ENCODE measurements at regions not wholly inside any gene's neighbourhood (a gene's known extent, or its start where the extent isn't known, plus 50 kb on each side); places are given as distances from the start of the nearest gene placed in this dataset.

GRCh38 chr20:52754366-52754765, 217.8 kb upstream of the TSHZ2 start:
- Histone ChIP-seq H3K4me1 (ENCODE audit: control insufficient read depth in 3 of 3, insufficient read depth in 2 of 3, low read depth in 1 of 3, low read length in 2 of 3) (no peaks in the 10 kb centered on the region), H3K36me3 (ENCODE audit: control insufficient read depth in 3 of 3, insufficient read depth in 2 of 3, low read depth in 1 of 3, low read length in 3 of 3) (no peaks in the 10 kb centered on the region), H3K27me3 (ENCODE audit: control insufficient read depth in 3 of 3, insufficient read depth in 3 of 3, low read length in 3 of 3) (no peaks in the 10 kb centered on the region), H3K4me3 (ENCODE audit: low read depth in 1 of 3, low read length in 3 of 3) (no peak overlapping the region), H3K9me3 (ENCODE audit: control insufficient read depth in 2 of 2, insufficient read depth in 1 of 2, low read depth in 1 of 2, low read length in 1 of 2) (no peaks in the 10 kb centered on the region), H3K27ac (ENCODE audit: low read depth in 1 of 3, low read length in 2 of 3) (no peak overlapping the region)
- no peak for DNase-seq
- no peak for FAIRE-seq

- FAIRE-seq (no peak), DNase-seq (no peak)
- WGBS, 3 donors, result 79 to 82% (median 81%) methylated on average over 5 of the region's 5 CpGs
- Histone ChIP-seq H3K4me3 (ENCODE audit: low read depth in 1 of 3, low read length in 3 of 3) (no peak overlapping the region), H3K36me3 (ENCODE audit: control insufficient read depth in 3 of 3, insufficient read depth in 2 of 3, low read depth in 1 of 3, low read length in 3 of 3) (no peaks in the 10 kb centered on the region), H3K9me3 (ENCODE audit: control insufficient read depth in 2 of 2, insufficient read depth in 1 of 2, low read depth in 1 of 2, low read length in 1 of 2) (no peaks in the 10 kb centered on the region), H3K27ac (ENCODE audit: low read depth in 1 of 3, low read length in 2 of 3) (no peak overlapping the region), H3K27me3 (ENCODE audit: control insufficient read depth in 3 of 3, insufficient read depth in 3 of 3, low read length in 3 of 3) (no peaks in the 10 kb centered on the region), H3K4me1 (ENCODE audit: control insufficient read depth in 3 of 3, insufficient read depth in 2 of 3, low read depth in 1 of 3, low read length in 2 of 3) (no peaks in the 10 kb centered on the region)
Observed at GRCh38 chr20:52752023-52752422, 220.1 kb upstream of the TSHZ2 start.

GRCh38 chr20:52751571-52751970, 220.6 kb upstream of the TSHZ2 start:
- Histone ChIP-seq H3K4me1 (ENCODE audit: control insufficient read depth in 3 of 3, insufficient read depth in 2 of 3, low read depth in 1 of 3, low read length in 2 of 3) (no peaks in the 10 kb centered on the region), H3K9me3 (ENCODE audit: control insufficient read depth in 2 of 2, insufficient read depth in 1 of 2, low read depth in 1 of 2, low read length in 1 of 2) (no peaks in the 10 kb centered on the region), H3K27ac (ENCODE audit: low read depth in 1 of 3, low read length in 2 of 3) (no peak overlapping the region), H3K36me3 (ENCODE audit: control insufficient read depth in 3 of 3, insufficient read depth in 2 of 3, low read depth in 1 of 3, low read length in 3 of 3) (no peaks in the 10 kb centered on the region), H3K27me3 (ENCODE audit: control insufficient read depth in 3 of 3, insufficient read depth in 3 of 3, low read length in 3 of 3) (no peaks in the 10 kb centered on the region), H3K4me3 (ENCODE audit: low read depth in 1 of 3, low read length in 3 of 3) (no peak overlapping the region)
- DNase-seq (no peak), FAIRE-seq (no peak)
- 77 to 82% (median 80%) methylated on average over 3 of the region's 3 CpGs for WGBS, 3 donors

GRCh38 chr20:52749938-52750337, 222.2 kb upstream of the TSHZ2 start:
- Histone ChIP-seq H3K36me3 (ENCODE audit: control insufficient read depth in 3 of 3, insufficient read depth in 2 of 3, low read depth in 1 of 3, low read length in 3 of 3) (no peaks in the 10 kb centered on the region), H3K4me1 (ENCODE audit: control insufficient read depth in 3 of 3, insufficient read depth in 2 of 3, low read depth in 1 of 3, low read length in 2 of 3) (no peaks in the 10 kb centered on the region), H3K4me3 (ENCODE audit: low read depth in 1 of 3, low read length in 3 of 3) (no peak overlapping the region), H3K9me3 (ENCODE audit: control insufficient read depth in 2 of 2, insufficient read depth in 1 of 2, low read depth in 1 of 2, low read length in 1 of 2) (no peaks in the 10 kb centered on the region), H3K27me3 (ENCODE audit: control insufficient read depth in 3 of 3, insufficient read depth in 3 of 3, low read length in 3 of 3) (no peaks in the 10 kb centered on the region), H3K27ac (ENCODE audit: low read depth in 1 of 3, low read length in 2 of 3) (no peak overlapping the region)
- 69 to 85% (median 84%) methylated on average over 5 of the region's 5 CpGs for WGBS, 3 donors
- no peak for FAIRE-seq
- no peak for DNase-seq

GRCh38 chr20:52748990-52749389, 223.2 kb upstream of the TSHZ2 start:
- no peak overlapping the region for H3K27ac ChIP-seq (ENCODE audit: low read depth in 1 of 3, low read length in 2 of 3)
- H3K4me1 ChIP-seq (ENCODE audit: control insufficient read depth in 3 of 3, insufficient read depth in 2 of 3, low read depth in 1 of 3, low read length in 2 of 3), result no peaks in the 10 kb centered on the region
- 61 to 78% (median 77%) methylated on average over 1 of the region's 1 CpG for WGBS, 3 donors
- DNase-seq, result no peak
- peaks cover 0 to 3% (median 0%) of the 10 kb centered on the region in 3 donors for H3K27me3 ChIP-seq (ENCODE audit: control insufficient read depth in 3 of 3, insufficient read depth in 3 of 3, low read length in 3 of 3)
- H3K4me3 ChIP-seq (ENCODE audit: low read depth in 1 of 3, low read length in 3 of 3), result no peak overlapping the region
- no peaks in the 10 kb centered on the region for H3K36me3 ChIP-seq (ENCODE audit: control insufficient read depth in 3 of 3, insufficient read depth in 2 of 3, low read depth in 1 of 3, low read length in 3 of 3)
- FAIRE-seq, result no peak
- H3K9me3 ChIP-seq (ENCODE audit: control insufficient read depth in 2 of 2, insufficient read depth in 1 of 2, low read depth in 1 of 2, low read length in 1 of 2), result no peaks in the 10 kb centered on the region

- H3K36me3 ChIP-seq (ENCODE audit: control insufficient read depth in 3 of 3, insufficient read depth in 2 of 3, low read depth in 1 of 3, low read length in 3 of 3), result no peaks in the 10 kb centered on the region
- H3K4me3 ChIP-seq (ENCODE audit: low read depth in 1 of 3, low read length in 3 of 3), result no peak overlapping the region
- H3K27me3 ChIP-seq (ENCODE audit: control insufficient read depth in 3 of 3, insufficient read depth in 3 of 3, low read length in 3 of 3), result peaks cover 0 to 3% (median 0%) of the 10 kb centered on the region in 3 donors
- no peak for DNase-seq
- no peaks in the 10 kb centered on the region for H3K4me1 ChIP-seq (ENCODE audit: control insufficient read depth in 3 of 3, insufficient read depth in 2 of 3, low read depth in 1 of 3, low read length in 2 of 3)
- no peak for FAIRE-seq
- H3K9me3 ChIP-seq (ENCODE audit: control insufficient read depth in 2 of 2, insufficient read depth in 1 of 2, low read depth in 1 of 2, low read length in 1 of 2), result no peaks in the 10 kb centered on the region
- no peak overlapping the region for H3K27ac ChIP-seq (ENCODE audit: low read depth in 1 of 3, low read length in 2 of 3)
- 70 to 89% (median 84%) methylated on average over 12 of the region's 12 CpGs for WGBS, 3 donors
Observed at GRCh38 chr20:52748285-52748932, 223.7 kb upstream of the TSHZ2 start.

GRCh38 chr20:52747845-52748284, 224.3 kb upstream of the TSHZ2 start:
- FAIRE-seq (no peak), DNase-seq (peak in 1 of 2 donors; percentile 1)
- H3K27me3 ChIP-seq (ENCODE audit: control insufficient read depth in 3 of 3, insufficient read depth in 3 of 3, low read length in 3 of 3), result peaks cover 0 to 3% (median 0%) of the 10 kb centered on the region in 3 donors
- H3K9me3 ChIP-seq (ENCODE audit: control insufficient read depth in 2 of 2, insufficient read depth in 1 of 2, low read depth in 1 of 2, low read length in 1 of 2), result no peaks in the 10 kb centered on the region
- WGBS, 3 donors, result 52 to 61% (median 56%) methylated on average over 8 of the region's 8 CpGs
- no peaks in the 10 kb centered on the region for H3K36me3 ChIP-seq (ENCODE audit: control insufficient read depth in 3 of 3, insufficient read depth in 2 of 3, low read depth in 1 of 3, low read length in 3 of 3)
- no peak overlapping the region for H3K27ac ChIP-seq (ENCODE audit: low read depth in 1 of 3, low read length in 2 of 3)
- H3K4me3 ChIP-seq (ENCODE audit: low read depth in 1 of 3, low read length in 3 of 3), result no peak overlapping the region
- no peaks in the 10 kb centered on the region for H3K4me1 ChIP-seq (ENCODE audit: control insufficient read depth in 3 of 3, insufficient read depth in 2 of 3, low read depth in 1 of 3, low read length in 2 of 3)

GRCh38 chr20:52746770-52747169, 225.4 kb upstream of the TSHZ2 start:
- DNase-seq (no peak), FAIRE-seq (no peak)
- Histone ChIP-seq H3K27ac (ENCODE audit: low read depth in 1 of 3, low read length in 2 of 3) (no peak overlapping the region), H3K36me3 (ENCODE audit: control insufficient read depth in 3 of 3, insufficient read depth in 2 of 3, low read depth in 1 of 3, low read length in 3 of 3) (no peaks in the 10 kb centered on the region), H3K4me3 (ENCODE audit: low read depth in 1 of 3, low read length in 3 of 3) (no peak overlapping the region), H3K9me3 (ENCODE audit: control insufficient read depth in 2 of 2, insufficient read depth in 1 of 2, low read depth in 1 of 2, low read length in 1 of 2) (no peaks in the 10 kb centered on the region), H3K27me3 (ENCODE audit: control insufficient read depth in 3 of 3, insufficient read depth in 3 of 3, low read length in 3 of 3) (peaks cover 0 to 3% (median 0%) of the 10 kb centered on the region in 3 donors), H3K4me1 (ENCODE audit: control insufficient read depth in 3 of 3, insufficient read depth in 2 of 3, low read depth in 1 of 3, low read length in 2 of 3) (no peaks in the 10 kb centered on the region)
- WGBS, 3 donors, result 69 to 74% (median 74%) methylated on average over 6 of the region's 6 CpGs

GRCh38 chr20:52746190-52746589, 226.0 kb upstream of the TSHZ2 start:
- Histone ChIP-seq H3K4me1 (ENCODE audit: control insufficient read depth in 3 of 3, insufficient read depth in 2 of 3, low read depth in 1 of 3, low read length in 2 of 3) (no peaks in the 10 kb centered on the region), H3K36me3 (ENCODE audit: control insufficient read depth in 3 of 3, insufficient read depth in 2 of 3, low read depth in 1 of 3, low read length in 3 of 3) (no peaks in the 10 kb centered on the region), H3K9me3 (ENCODE audit: control insufficient read depth in 2 of 2, insufficient read depth in 1 of 2, low read depth in 1 of 2, low read length in 1 of 2) (no peaks in the 10 kb centered on the region), H3K4me3 (ENCODE audit: low read depth in 1 of 3, low read length in 3 of 3) (no peak overlapping the region), H3K27me3 (ENCODE audit: control insufficient read depth in 3 of 3, insufficient read depth in 3 of 3, low read length in 3 of 3) (peaks cover 0 to 3% (median 0%) of the 10 kb centered on the region in 3 donors), H3K27ac (ENCODE audit: low read depth in 1 of 3, low read length in 2 of 3) (no peak overlapping the region)
- DNase-seq (no peak), FAIRE-seq (no peak)
- 75 to 85% (median 76%) methylated on average over 6 of the region's 6 CpGs for WGBS, 3 donors
